ENCODE measurements at regions not wholly inside any gene's neighbourhood (a gene's known extent, or its start where the extent isn't known, plus 50 kb on each side); places are given as distances from the start of the nearest gene placed in this dataset.

- TF ChIP-seq, protein P1, sequence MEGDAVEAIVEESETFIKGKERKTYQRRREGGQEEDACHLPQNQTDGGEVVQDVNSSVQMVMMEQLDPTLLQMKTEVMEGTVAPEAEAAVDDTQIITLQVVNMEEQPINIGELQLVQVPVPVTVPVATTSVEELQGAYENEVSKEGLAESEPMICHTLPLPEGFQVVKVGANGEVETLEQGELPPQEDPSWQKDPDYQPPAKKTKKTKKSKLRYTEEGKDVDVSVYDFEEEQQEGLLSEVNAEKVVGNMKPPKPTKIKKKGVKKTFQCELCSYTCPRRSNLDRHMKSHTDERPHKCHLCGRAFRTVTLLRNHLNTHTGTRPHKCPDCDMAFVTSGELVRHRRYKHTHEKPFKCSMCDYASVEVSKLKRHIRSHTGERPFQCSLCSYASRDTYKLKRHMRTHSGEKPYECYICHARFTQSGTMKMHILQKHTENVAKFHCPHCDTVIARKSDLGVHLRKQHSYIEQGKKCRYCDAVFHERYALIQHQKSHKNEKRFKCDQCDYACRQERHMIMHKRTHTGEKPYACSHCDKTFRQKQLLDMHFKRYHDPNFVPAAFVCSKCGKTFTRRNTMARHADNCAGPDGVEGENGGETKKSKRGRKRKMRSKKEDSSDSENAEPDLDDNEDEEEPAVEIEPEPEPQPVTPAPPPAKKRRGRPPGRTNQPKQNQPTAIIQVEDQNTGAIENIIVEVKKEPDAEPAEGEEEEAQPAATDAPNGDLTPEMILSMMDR (IDR thresholded peaks at IDR 0.05) = no peak
- TF ChIP-seq POLR2AphosphoS5 (IDR thresholded peaks at IDR 0.05; ENCODE audit: low read depth, low read length) (no peak), SIN3A (IDR thresholded peaks at IDR 0.05; ENCODE audit: borderline replicate concordance, insufficient read depth, low read depth, low read length) (no peak), TCF7L2 (IDR thresholded peaks at IDR 0.05; ENCODE audit: low read depth, low read length) (no peak)
- TF ChIP-seq, protein P2, sequence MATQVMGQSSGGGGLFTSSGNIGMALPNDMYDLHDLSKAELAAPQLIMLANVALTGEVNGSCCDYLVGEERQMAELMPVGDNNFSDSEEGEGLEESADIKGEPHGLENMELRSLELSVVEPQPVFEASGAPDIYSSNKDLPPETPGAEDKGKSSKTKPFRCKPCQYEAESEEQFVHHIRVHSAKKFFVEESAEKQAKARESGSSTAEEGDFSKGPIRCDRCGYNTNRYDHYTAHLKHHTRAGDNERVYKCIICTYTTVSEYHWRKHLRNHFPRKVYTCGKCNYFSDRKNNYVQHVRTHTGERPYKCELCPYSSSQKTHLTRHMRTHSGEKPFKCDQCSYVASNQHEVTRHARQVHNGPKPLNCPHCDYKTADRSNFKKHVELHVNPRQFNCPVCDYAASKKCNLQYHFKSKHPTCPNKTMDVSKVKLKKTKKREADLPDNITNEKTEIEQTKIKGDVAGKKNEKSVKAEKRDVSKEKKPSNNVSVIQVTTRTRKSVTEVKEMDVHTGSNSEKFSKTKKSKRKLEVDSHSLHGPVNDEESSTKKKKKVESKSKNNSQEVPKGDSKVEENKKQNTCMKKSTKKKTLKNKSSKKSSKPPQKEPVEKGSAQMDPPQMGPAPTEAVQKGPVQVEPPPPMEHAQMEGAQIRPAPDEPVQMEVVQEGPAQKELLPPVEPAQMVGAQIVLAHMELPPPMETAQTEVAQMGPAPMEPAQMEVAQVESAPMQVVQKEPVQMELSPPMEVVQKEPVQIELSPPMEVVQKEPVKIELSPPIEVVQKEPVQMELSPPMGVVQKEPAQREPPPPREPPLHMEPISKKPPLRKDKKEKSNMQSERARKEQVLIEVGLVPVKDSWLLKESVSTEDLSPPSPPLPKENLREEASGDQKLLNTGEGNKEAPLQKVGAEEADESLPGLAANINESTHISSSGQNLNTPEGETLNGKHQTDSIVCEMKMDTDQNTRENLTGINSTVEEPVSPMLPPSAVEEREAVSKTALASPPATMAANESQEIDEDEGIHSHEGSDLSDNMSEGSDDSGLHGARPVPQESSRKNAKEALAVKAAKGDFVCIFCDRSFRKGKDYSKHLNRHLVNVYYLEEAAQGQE (IDR thresholded peaks at IDR 0.05; ENCODE audit: insufficient read depth in 1 of 2, low read depth in 2 of 2, low read length in 1 of 2) = no peak
Observed at GRCh38 chr11:92409355-92409754, 184.7 kb downstream of the FAT3 start.

Data from Panc1 (cell line).